ENCODE measurements at regions not wholly inside any gene's neighbourhood (a gene's known extent, or its start where the extent isn't known, plus 50 kb on each side); places are given as distances from the start of the nearest gene placed in this dataset.

GRCh38 chr4:100820249-100820648 lies 302.4 kb upstream of the EMCN start:
- TF ChIP-seq CTCF (IDR thresholded peaks at IDR 0.05; ENCODE audit: poor library complexity) (no peak), EZH2 (IDR thresholded peaks at IDR 0.05; ENCODE audit: borderline replicate concordance) (no peak), EZH2phosphoT487 (IDR thresholded peaks at IDR 0.05; ENCODE audit: low read depth, severe bottlenecking, unreplicated experiment) (no peak)
